WTC11 (cell line): ENCODE measurements at regions not wholly inside any gene's neighbourhood (a gene's known extent, or its start where the extent isn't known, plus 50 kb on each side); places are given as distances from the start of the nearest gene placed in this dataset.

Experiments
- ATAC-seq: fragments of 200-7000 bp; cut with Tn5 transposase; 2 replicates; pipeline ENCODE4 v1.10.0; 2021; ENCODE audit warnings: mild to moderate bottlenecking, moderate library complexity
- CTCF ChIA-PET: fragments of 300-600 bp; sonication (Branson Sonifier 250); formaldehyde crosslinking; loops from one replicate; lab custom pipeline; 2021; ENCODE audit warnings: antibody characterized with exemption; lab: Charles Lee
- POLR2A ChIA-PET: fragments of 350-600 bp; sonication (Branson Sonifier 250); formaldehyde crosslinking; loops from one replicate; lab custom pipeline; 2021; ENCODE audit warnings: antibody characterized with exemption; lab: Charles Lee
- DNase-seq: peaks from one replicate; pipeline ENCODE4 v3.0.0; 2021; ENCODE audit warnings: low spot score
- H3K27ac Mint-ChIP-seq: 2 replicates; pipeline ENCODE4 v1.8.0; 2021; ENCODE audit warnings: mixed read lengths
- H3K27me3 Mint-ChIP-seq: 2 replicates; pipeline ENCODE4 v1.8.0; 2021; ENCODE audit warnings: low read depth, mild to moderate bottlenecking, moderate library complexity, mixed read lengths
- H3K36me3 Mint-ChIP-seq: 2 replicates; pipeline ENCODE4 v1.8.0; 2021; ENCODE audit warnings: mixed read lengths
- H3K4me1 Mint-ChIP-seq: 2 replicates; pipeline ENCODE4 v1.8.0; 2022; ENCODE audit warnings: mixed read lengths
- H3K4me3 Mint-ChIP-seq: 2 replicates; pipeline ENCODE4 v1.8.0; 2021; ENCODE audit warnings: mild to moderate bottlenecking, moderate library complexity, mixed read lengths
- H3K9me3 Mint-ChIP-seq: 2 replicates; pipeline ENCODE4 v1.8.0; 2021; ENCODE audit warnings: mixed read lengths
- AR ChIP-seq: fragments of 250-450 bp; sonication (Bioruptor Pico); IDR thresholded peaks from 2 replicates; pipeline ENCODE4 v1.9.0; 2021; ENCODE audit warnings: mild to moderate bottlenecking
- CREM ChIP-seq: sonication (generic); formaldehyde crosslinking; IDR thresholded peaks from 2 replicates; pipeline ENCODE4 v1.8.1; 2022; ENCODE audit warnings: mild to moderate bottlenecking, missing genetic modification reagents, moderate library complexity
- GTF2I ChIP-seq: fragments of 250-450 bp; sonication (Bioruptor Pico); conservative IDR thresholded peaks from 2 replicates; pipeline ENCODE4 v1.4.0; 2021; ENCODE audit warnings: mild to moderate bottlenecking
- HMGA2 ChIP-seq: fragments of 250-450 bp; sonication (Bioruptor Pico); IDR thresholded peaks from 2 replicates; pipeline ENCODE4 v1.4.0; 2021; ENCODE audit warnings: mild to moderate bottlenecking, moderate library complexity
- NFYB ChIP-seq: sonication (generic); formaldehyde crosslinking; conservative IDR thresholded peaks from 2 replicates; pipeline ENCODE4 v1.8.0; 2022; ENCODE audit warnings: low read depth, missing genetic modification reagents
- NR1H2 ChIP-seq: sonication (generic); formaldehyde crosslinking; IDR thresholded peaks from 2 replicates; pipeline ENCODE4 v1.9.0; 2021; ENCODE audit warnings: mild to moderate bottlenecking, moderate library complexity, missing genetic modification reagents
- USF2 ChIP-seq: sonication (generic); formaldehyde crosslinking; IDR thresholded peaks from 2 replicates; pipeline ENCODE4 v1.8.1; 2023; ENCODE audit warnings: mild to moderate bottlenecking, missing genetic modification reagents, moderate library complexity
- ZBTB43 ChIP-seq: sonication (generic); formaldehyde crosslinking; IDR thresholded peaks from 2 replicates; pipeline ENCODE4 v1.8.1; 2023; ENCODE audit warnings: mild to moderate bottlenecking, missing genetic modification reagents
- ZNF138 ChIP-seq: sonication (generic); formaldehyde crosslinking; conservative IDR thresholded peaks from 2 replicates; pipeline ENCODE4 v1.8.1; 2022; ENCODE audit warnings: mild to moderate bottlenecking, moderate library complexity, missing genetic modification reagents
- ZNF281 ChIP-seq: sonication (generic); formaldehyde crosslinking; IDR thresholded peaks from 2 replicates; pipeline ENCODE4 v1.8.0; 2023; ENCODE audit warnings: mild to moderate bottlenecking, missing genetic modification reagents
- ZNF423 ChIP-seq: fragments of 250-450 bp; sonication (Bioruptor Pico); IDR thresholded peaks from 2 replicates; pipeline ENCODE4 v2.1.2; 2022; ENCODE audit warnings: mild to moderate bottlenecking, moderate library complexity
- ZNF532 ChIP-seq: fragments of 250-450 bp; sonication (Bioruptor Pico); IDR thresholded peaks from 2 replicates; pipeline ENCODE4 v1.9.0; 2021; ENCODE audit warnings: mild to moderate bottlenecking, borderline replicate concordance

- TF ChIP-seq AR (CRISPR knock-in tag) (no peak), CREM (CRISPR knock-in tag) (no peak), ZNF138 (no peak), GTF2I (CRISPR knock-in tag) (no peak), ZNF532 (CRISPR knock-in tag) (no peak)
Measured at GRCh38 chr1:234705615-234706014, 95.6 kb upstream of the IRF2BP2 start (continued).

GRCh38 chr1:234704106-234704887, 94.3 kb upstream of the IRF2BP2 start:
- no peak overlapping the region for H3K4me3 Mint-ChIP-seq
- TF ChIP-seq NFYB (CRISPR knock-in tag): no peak
- TF ChIP-seq HMGA2 (CRISPR knock-in tag): no peak
- no peak for TF ChIP-seq NR1H2
- no peak for TF ChIP-seq AR (CRISPR knock-in tag)
- no peak for TF ChIP-seq ZNF138
- no peak for TF ChIP-seq USF2 (CRISPR knock-in tag)
- no peak for TF ChIP-seq ZNF423 (CRISPR knock-in tag)
- no peak for TF ChIP-seq ZNF532 (CRISPR knock-in tag)
- TF ChIP-seq ZBTB43 (CRISPR knock-in tag): no peak
- no peak for TF ChIP-seq ZNF281 (CRISPR knock-in tag)

More at GRCh38 chr1:234704106-234704887, 94.3 kb upstream of the IRF2BP2 start:
- POLR2A ChIA-PET: no interaction called here
- no peaks in the 10 kb centered on the region; the same call in 1 of the 2 replicates for H3K27me3 Mint-ChIP-seq
- DNase-seq (no peak), ATAC-seq (no peak)
- H3K27ac Mint-ChIP-seq: no peak overlapping the region
- no peaks in the 10 kb centered on the region for H3K36me3 Mint-ChIP-seq
- H3K9me3 Mint-ChIP-seq: peaks cover 6% of the 10 kb centered on the region; the same call in 1 of the 2 replicates
- no peaks in the 10 kb centered on the region for H3K4me1 Mint-ChIP-seq
- CTCF ChIA-PET: interaction anchor here (0.9 kb wide), 1 partner anchor 13 kb away, joined by 3 read pairs; no protein-coding TSS in a partner anchor
